ENCODE measurements at regions not wholly inside any gene's neighbourhood (a gene's known extent, or its start where the extent isn't known, plus 50 kb on each side); places are given as distances from the start of the nearest gene placed in this dataset.

DNA sequence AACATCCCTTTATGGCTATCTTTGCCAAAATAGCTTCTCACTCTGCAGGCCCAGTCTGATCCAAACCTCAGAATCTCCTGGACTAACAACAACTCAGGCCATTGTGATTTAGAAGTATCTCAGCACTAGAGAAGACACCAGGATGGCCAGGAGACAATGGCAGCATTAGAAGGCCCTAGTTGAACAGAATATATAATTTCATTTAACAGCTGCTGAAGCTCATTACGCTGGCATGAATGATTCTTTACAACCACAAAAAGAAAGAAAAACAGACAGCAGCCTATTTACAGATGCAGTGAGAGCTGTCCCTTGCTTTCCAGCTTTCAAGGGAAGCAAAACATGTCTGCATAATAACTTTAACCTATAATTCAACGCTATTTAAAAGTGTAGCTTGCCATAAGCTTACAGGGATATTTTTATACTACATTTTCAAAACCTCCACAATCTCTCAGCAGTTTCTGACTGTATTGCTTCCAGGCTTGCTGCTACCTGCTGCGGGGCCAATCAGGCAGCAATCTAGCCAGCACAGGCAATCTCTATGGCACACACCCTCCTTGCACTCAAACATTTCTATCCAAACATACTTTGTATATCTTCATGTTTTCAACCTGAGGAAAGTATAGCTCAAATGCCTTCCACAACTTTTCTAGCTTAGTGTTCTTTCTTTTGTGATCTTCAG, 107.3 kb downstream of the OGFRL1 start:
- TF ChIP-seq SIN3A (IDR thresholded peaks at IDR 0.05; ENCODE audit: borderline replicate concordance, insufficient read depth, low read length) (no peak), FOXP2 (optimal IDR thresholded peaks at IDR 0.05; ENCODE audit: borderline replicate concordance, extremely low read depth, extremely low read length, insufficient read depth) (no peak), TAF1 (IDR thresholded peaks at IDR 0.05; ENCODE audit: borderline replicate concordance, insufficient read depth, low read length) (no peak)
- TF ChIP-seq, protein P1, sequence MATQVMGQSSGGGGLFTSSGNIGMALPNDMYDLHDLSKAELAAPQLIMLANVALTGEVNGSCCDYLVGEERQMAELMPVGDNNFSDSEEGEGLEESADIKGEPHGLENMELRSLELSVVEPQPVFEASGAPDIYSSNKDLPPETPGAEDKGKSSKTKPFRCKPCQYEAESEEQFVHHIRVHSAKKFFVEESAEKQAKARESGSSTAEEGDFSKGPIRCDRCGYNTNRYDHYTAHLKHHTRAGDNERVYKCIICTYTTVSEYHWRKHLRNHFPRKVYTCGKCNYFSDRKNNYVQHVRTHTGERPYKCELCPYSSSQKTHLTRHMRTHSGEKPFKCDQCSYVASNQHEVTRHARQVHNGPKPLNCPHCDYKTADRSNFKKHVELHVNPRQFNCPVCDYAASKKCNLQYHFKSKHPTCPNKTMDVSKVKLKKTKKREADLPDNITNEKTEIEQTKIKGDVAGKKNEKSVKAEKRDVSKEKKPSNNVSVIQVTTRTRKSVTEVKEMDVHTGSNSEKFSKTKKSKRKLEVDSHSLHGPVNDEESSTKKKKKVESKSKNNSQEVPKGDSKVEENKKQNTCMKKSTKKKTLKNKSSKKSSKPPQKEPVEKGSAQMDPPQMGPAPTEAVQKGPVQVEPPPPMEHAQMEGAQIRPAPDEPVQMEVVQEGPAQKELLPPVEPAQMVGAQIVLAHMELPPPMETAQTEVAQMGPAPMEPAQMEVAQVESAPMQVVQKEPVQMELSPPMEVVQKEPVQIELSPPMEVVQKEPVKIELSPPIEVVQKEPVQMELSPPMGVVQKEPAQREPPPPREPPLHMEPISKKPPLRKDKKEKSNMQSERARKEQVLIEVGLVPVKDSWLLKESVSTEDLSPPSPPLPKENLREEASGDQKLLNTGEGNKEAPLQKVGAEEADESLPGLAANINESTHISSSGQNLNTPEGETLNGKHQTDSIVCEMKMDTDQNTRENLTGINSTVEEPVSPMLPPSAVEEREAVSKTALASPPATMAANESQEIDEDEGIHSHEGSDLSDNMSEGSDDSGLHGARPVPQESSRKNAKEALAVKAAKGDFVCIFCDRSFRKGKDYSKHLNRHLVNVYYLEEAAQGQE (IDR thresholded peaks at IDR 0.05; ENCODE audit: insufficient read depth in 1 of 2, low read depth in 2 of 2, low read length in 2 of 2), result no peak

DNA sequence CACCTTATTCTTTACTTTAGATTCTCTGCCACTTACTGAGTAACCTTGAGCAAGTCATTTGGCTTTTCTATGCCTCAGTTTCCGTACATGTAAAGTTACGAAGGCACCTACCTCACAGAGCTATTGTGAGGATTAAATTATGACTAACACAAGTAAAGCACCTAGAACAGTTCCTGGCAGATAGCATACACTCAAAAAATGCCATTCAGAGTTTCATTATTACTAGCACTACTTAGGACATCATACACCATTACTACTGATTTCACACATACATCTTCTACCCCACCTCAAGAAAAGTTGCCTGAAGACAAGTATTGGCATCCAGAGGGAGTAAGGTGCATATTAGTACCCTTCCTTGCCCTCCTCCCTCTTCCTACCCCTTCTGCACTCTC, 107.8 kb downstream of the OGFRL1 start:
- TF ChIP-seq POLR2AphosphoS5 (IDR thresholded peaks at IDR 0.05; ENCODE audit: low read depth, low read length), result no peak
- TF ChIP-seq FOXP2 (optimal IDR thresholded peaks at IDR 0.05; ENCODE audit: borderline replicate concordance, extremely low read depth, extremely low read length, insufficient read depth), result no peak
- no peak for TF ChIP-seq TAF1 (IDR thresholded peaks at IDR 0.05; ENCODE audit: borderline replicate concordance, insufficient read depth, low read length)
- TF ChIP-seq SIN3A (IDR thresholded peaks at IDR 0.05; ENCODE audit: borderline replicate concordance, insufficient read depth, low read length), result no peak
- TF ChIP-seq, protein P1 (IDR thresholded peaks at IDR 0.05; ENCODE audit: insufficient read depth in 1 of 2, low read depth in 2 of 2, low read length in 2 of 2), result no peak

DNA sequence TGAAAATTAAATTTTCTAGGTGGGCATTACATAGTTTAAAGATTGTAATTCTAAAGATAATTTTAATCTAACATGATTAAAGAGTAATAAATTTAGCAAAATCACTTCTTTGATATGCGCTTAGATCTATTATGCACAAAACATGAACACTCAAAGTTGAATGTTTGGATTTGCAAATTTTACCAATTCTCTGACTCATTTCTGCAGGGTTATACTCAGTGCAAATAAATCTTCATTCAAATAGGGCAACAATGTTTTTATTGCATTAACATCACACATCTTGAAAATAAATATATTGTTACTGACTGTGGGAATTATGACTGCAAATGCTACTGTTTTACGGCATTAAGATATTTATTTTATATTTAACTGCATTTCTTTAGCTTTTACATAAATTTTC, 110.7 kb downstream of the OGFRL1 start:
- TF ChIP-seq POLR2AphosphoS5 (IDR thresholded peaks at IDR 0.05; ENCODE audit: low read depth, low read length) (no peak), FOXP2 (optimal IDR thresholded peaks at IDR 0.05; ENCODE audit: borderline replicate concordance, extremely low read depth, extremely low read length, insufficient read depth) (no peak), TAF1 (IDR thresholded peaks at IDR 0.05; ENCODE audit: borderline replicate concordance, insufficient read depth, low read length) (no peak), SIN3A (IDR thresholded peaks at IDR 0.05; ENCODE audit: borderline replicate concordance, insufficient read depth, low read length) (no peak)
- TF ChIP-seq, protein P1 (IDR thresholded peaks at IDR 0.05; ENCODE audit: insufficient read depth in 1 of 2, low read depth in 2 of 2, low read length in 2 of 2), result no peak

DNA sequence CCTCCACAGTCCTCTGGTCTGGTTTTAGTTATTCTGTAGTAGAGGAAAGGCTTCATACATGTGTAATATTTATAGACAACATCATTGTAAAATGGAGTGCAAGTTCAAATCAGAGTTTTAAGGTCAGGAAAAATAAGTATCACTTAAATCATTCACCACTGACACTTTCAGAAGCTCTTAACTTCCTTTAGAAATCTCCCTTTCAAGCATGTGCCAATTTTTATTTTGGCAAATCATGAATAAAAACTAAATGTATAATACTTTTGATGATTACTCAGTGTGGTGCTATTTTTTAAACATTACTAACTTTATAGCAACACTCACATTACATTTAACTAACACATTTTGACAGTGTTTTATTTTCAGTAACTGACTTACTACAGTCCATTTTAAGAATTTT, 112.2 kb downstream of the OGFRL1 start:
- TF ChIP-seq, protein P1 (IDR thresholded peaks at IDR 0.05; ENCODE audit: insufficient read depth in 1 of 2, low read depth in 2 of 2, low read length in 2 of 2), result no peak
- no peak for TF ChIP-seq TAF1 (IDR thresholded peaks at IDR 0.05; ENCODE audit: borderline replicate concordance, insufficient read depth, low read length)
- no peak for TF ChIP-seq POLR2AphosphoS5 (IDR thresholded peaks at IDR 0.05; ENCODE audit: low read depth, low read length)
- no peak for TF ChIP-seq SIN3A (IDR thresholded peaks at IDR 0.05; ENCODE audit: borderline replicate concordance, insufficient read depth, low read length)
- no peak for TF ChIP-seq FOXP2 (optimal IDR thresholded peaks at IDR 0.05; ENCODE audit: borderline replicate concordance, extremely low read depth, extremely low read length, insufficient read depth)

Measured in PFSK-1 (cell line).